Hematopoietic multipotent progenitor cell treated with erythropoietin and hydrocortisone succinate and interleukin-3 and kit ligand, for 8 days (in vitro differentiated cells): ENCODE measurements at regions not wholly inside any gene's neighbourhood (a gene's known extent, or its start where the extent isn't known, plus 50 kb on each side); places are given as distances from the start of the nearest gene placed in this dataset.
"Not testable (repeated sequence)": the region's sequence is repeated elsewhere in the genome, so short reads cannot be mapped to it uniquely, and the experiment has no call there.

Experiments
- DNase-seq: peaks from one replicate; pipeline ENCODE4 v3.0.0-alpha.2; 2015

- DNase-seq = no peak
Observed at GRCh38 chr4:10879411-10880110, 195.0 kb upstream of the CLNK start.

GRCh38 chr4:10878861-10879260 is 194.3 kb upstream of the CLNK start:
- DNase-seq = no peak

- no peak for DNase-seq
Observed at GRCh38 chr4:10877076-10877475, 192.5 kb upstream of the CLNK start.

- DNase-seq = no peak
Observed at GRCh38 chr4:10875144-10875799, 190.7 kb upstream of the CLNK start.

GRCh38 chr4:10873809-10874208 is 189.2 kb upstream of the CLNK start:
- DNase-seq = no peak

GRCh38 chr4:10872833-10873517 is 188.4 kb upstream of the CLNK start:
- no peak for DNase-seq

GRCh38 chr4:10866666-10867065 is 182.1 kb upstream of the CLNK start:
- no peak for DNase-seq

GRCh38 chr4:10861036-10861435 is 176.5 kb upstream of the CLNK start:
- DNase-seq = no peak

GRCh38 chr4:10856271-10856782 is 171.8 kb upstream of the CLNK start:
- no peak for DNase-seq

GRCh38 chr4:10853196-10853595 is 168.6 kb upstream of the CLNK start:
- no peak for DNase-seq

GRCh38 chr4:10841697-10842096 is 157.1 kb upstream of the CLNK start:
- DNase-seq = no peak

GRCh38 chr4:10837151-10837550 is 152.6 kb upstream of the CLNK start:
- DNase-seq = no peak

- DNase-seq = no peak
Observed at GRCh38 chr4:10832806-10833628, 148.4 kb upstream of the CLNK start.

GRCh38 chr4:10831727-10832408 is 147.3 kb upstream of the CLNK start:
- DNase-seq = no peak

GRCh38 chr4:10828918-10829538 is 144.5 kb upstream of the CLNK start:
- not testable (repeated sequence) for DNase-seq

- DNase-seq = no peak
Observed at GRCh38 chr4:10821826-10822225, 137.3 kb upstream of the CLNK start.

GRCh38 chr4:10816571-10816970 is 132.0 kb upstream of the CLNK start:
- DNase-seq = no peak

- DNase-seq = no peak
Observed at GRCh38 chr4:10811991-10812390, 127.4 kb upstream of the CLNK start.

GRCh38 chr4:10810411-10810810 is 125.8 kb upstream of the CLNK start:
- no peak for DNase-seq

GRCh38 chr4:10809905-10810304 is 125.3 kb upstream of the CLNK start:
- no peak for DNase-seq

- no peak for DNase-seq
Observed at GRCh38 chr4:10808591-10808990, 124.0 kb upstream of the CLNK start.
